Loucy (cell line): ENCODE measurements at regions not wholly inside any gene's neighbourhood (a gene's known extent, or its start where the extent isn't known, plus 50 kb on each side); places are given as distances from the start of the nearest gene placed in this dataset.

Experiments
- CTCF ChIP-seq: fragments of 200-600 bp; sonication (generic); conservative IDR thresholded peaks from 2 replicates; pipeline ENCODE4 v1.5.1; 2014; ENCODE audit warnings: mild to moderate bottlenecking, antibody characterized with exemption, low read length
- EZH2phosphoT487 ChIP-seq: fragments of 200-600 bp; IDR thresholded peaks from 2 replicates; pipeline ENCODE4 v1.6.1; 2018; ENCODE audit warnings: antibody characterized with exemption, mild to moderate bottlenecking, moderate library complexity, borderline replicate concordance

DNA sequence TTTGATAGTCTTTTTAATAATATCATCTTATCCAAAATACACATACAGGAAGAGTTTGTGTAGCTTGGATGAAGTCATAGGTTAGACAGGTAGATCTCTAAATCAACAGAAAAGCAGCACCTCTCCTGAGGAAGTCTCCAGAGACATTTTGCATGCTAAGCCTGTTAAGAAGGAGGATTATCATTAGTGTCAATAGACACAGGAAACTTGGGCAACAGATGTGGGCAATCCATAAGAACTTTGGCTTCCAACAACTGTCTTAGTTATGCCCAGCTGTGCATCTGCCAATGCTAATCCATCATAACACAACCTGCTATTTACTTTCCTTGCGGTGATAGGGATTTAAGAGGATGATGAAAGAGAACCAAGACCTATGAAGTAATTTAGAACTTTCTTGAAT lies 1052.6 kb downstream of the RPA4 start:
- TF ChIP-seq CTCF (no peak), EZH2phosphoT487 (no peak)
